Inflammatory macrophage treated with lipopolysaccharide for 4 hours (primary cell): ENCODE measurements at regions not wholly inside any gene's neighbourhood (a gene's known extent, or its start where the extent isn't known, plus 50 kb on each side); places are given as distances from the start of the nearest gene placed in this dataset.
A peak's percentile ranks its signal among the peaks of the same experiment; 100 is the strongest.

Experiments used
- DNase-seq: peaks from one replicate; pipeline ENCODE4 v3.0.0-alpha.2; 2020

- no peak for DNase-seq
These were observed 426.0 kb downstream of the MBD2 start for GRCh38 chr18:53798516-53798915.

GRCh38 chr18:53797998-53798495 lies 426.4 kb downstream of the MBD2 start:
- DNase-seq, result no peak

GRCh38 chr18:53796040-53796729 lies 428.3 kb downstream of the MBD2 start:
- DNase-seq, result peak; percentile 45

- no peak for DNase-seq
These were observed 428.9 kb downstream of the MBD2 start for GRCh38 chr18:53795610-53796009.

- no peak for DNase-seq
These were observed 429.4 kb downstream of the MBD2 start for GRCh38 chr18:53795061-53795460.

- DNase-seq, result no peak
These were observed 431.7 kb downstream of the MBD2 start for GRCh38 chr18:53792762-53793161.

- no peak for DNase-seq
These were observed 433.7 kb downstream of the MBD2 start for GRCh38 chr18:53790786-53791185.

- no peak for DNase-seq
These were observed 434.9 kb downstream of the MBD2 start for GRCh38 chr18:53789376-53790247.

GRCh38 chr18:53785811-53786210 lies 438.7 kb downstream of the MBD2 start:
- DNase-seq, result no peak

GRCh38 chr18:53784253-53784652 lies 440.2 kb downstream of the MBD2 start:
- DNase-seq, result no peak

- DNase-seq, result peak; percentile 7
These were observed 443.8 kb downstream of the MBD2 start for GRCh38 chr18:53780666-53781065.

GRCh38 chr18:53772293-53772692 lies 452.2 kb downstream of the MBD2 start:
- no peak for DNase-seq

GRCh38 chr18:53771664-53772063 lies 452.8 kb downstream of the MBD2 start:
- DNase-seq, result no peak

GRCh38 chr18:53765211-53765610 lies 459.3 kb downstream of the MBD2 start:
- DNase-seq, result no peak

GRCh38 chr18:53764086-53764485 lies 460.4 kb downstream of the MBD2 start:
- no peak for DNase-seq

GRCh38 chr18:53757328-53757727 lies 467.1 kb downstream of the MBD2 start:
- DNase-seq, result no peak

GRCh38 chr18:53756610-53756972 lies 467.9 kb downstream of the MBD2 start:
- DNase-seq, result no peak

GRCh38 chr18:53755914-53756609 lies 468.4 kb downstream of the MBD2 start:
- no peak for DNase-seq

- DNase-seq, result no peak
These were observed 470.3 kb downstream of the MBD2 start for GRCh38 chr18:53754154-53754553.

- DNase-seq, result no peak
These were observed 470.9 kb downstream of the MBD2 start for GRCh38 chr18:53753601-53754000.

- DNase-seq, result no peak
These were observed 471.6 kb downstream of the MBD2 start for GRCh38 chr18:53752781-53753367.

- no peak for DNase-seq
These were observed 474.7 kb downstream of the MBD2 start for GRCh38 chr18:53749766-53750165.

- no peak for DNase-seq
These were observed 476.8 kb downstream of the MBD2 start for GRCh38 chr18:53747663-53748160.
